DMS 273 (cell line): ENCODE measurements at regions not wholly inside any gene's neighbourhood (a gene's known extent, or its start where the extent isn't known, plus 50 kb on each side); places are given as distances from the start of the nearest gene placed in this dataset.

Experiments used
- DNase-seq: peaks from one replicate; lab custom pipeline; 2025; ENCODE audit not compliant: unreplicated experiment; lab: John Stamatoyannopoulos, UW

GRCh38 chr10:89153971-89154370 lies 53.1 kb downstream of the CH25H start:
- DNase-seq, result no peak

DNA sequence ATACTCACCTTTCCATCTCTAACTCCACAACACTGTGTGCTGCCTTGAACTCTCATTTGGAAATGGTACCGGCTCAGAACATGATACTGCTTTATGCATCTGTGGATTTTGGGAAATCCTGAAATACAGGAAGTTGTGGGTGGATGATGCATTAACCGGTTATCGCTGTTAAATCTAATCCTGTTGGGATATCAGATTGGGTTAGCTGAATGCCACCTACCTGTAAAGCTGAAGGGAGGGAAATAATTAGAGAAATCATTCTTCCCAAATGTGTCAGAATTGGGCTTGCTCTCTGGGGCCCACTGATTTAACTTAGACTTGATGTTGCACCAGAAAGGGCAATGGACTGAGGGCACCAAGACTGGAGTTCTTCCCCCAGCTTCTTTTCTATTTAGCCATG lies 54.0 kb downstream of the CH25H start:
- DNase-seq, result no peak

- DNase-seq, result no peak
These were observed 55.3 kb downstream of the CH25H start for GRCh38 chr10:89151857-89152256.

- no peak for DNase-seq
These were observed 59.1 kb downstream of the CH25H start for GRCh38 chr10:89148061-89148460.

DNA sequence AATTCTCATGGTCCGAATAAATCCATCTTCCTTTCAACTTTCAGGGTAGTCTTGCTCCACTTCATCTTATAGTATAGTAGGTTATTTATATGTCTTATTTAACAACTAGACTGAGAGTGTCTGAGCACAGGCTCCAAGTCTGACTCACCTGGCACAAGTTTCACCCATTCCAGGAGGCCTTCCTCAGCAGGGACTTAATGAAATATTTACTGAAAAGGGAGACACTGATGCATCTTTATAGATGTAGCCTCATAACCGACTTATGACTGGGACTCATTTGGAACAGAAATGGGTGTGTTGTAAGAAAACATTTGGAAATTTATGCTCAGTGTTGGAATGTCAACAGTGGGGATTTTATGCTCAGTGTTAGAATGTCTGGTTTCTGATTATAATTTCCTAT lies 59.9 kb downstream of the CH25H start:
- no peak for DNase-seq

DNA sequence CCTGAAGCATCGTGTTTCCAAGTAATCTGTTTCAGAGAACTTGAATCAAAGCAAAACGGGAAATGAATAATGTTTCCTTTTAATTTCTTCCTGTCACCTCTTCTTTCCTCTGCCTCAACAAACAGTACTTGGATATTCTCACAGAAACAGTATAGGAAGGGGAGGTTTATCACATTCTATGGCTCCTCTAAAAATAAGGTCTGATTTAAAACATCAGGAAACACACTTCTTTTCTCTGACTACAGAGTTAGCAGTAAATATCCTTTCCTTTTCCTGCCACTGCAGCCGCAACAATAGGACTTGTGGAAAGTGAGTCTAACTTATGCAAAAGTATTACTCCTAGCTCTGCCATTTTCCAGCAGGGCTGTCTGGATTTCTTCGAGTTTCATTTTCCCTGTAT lies 62.3 kb downstream of the CH25H start:
- DNase-seq, result no peak

- no peak for DNase-seq
These were observed 64.5 kb downstream of the CH25H start for GRCh38 chr10:89142590-89142989.

DNA sequence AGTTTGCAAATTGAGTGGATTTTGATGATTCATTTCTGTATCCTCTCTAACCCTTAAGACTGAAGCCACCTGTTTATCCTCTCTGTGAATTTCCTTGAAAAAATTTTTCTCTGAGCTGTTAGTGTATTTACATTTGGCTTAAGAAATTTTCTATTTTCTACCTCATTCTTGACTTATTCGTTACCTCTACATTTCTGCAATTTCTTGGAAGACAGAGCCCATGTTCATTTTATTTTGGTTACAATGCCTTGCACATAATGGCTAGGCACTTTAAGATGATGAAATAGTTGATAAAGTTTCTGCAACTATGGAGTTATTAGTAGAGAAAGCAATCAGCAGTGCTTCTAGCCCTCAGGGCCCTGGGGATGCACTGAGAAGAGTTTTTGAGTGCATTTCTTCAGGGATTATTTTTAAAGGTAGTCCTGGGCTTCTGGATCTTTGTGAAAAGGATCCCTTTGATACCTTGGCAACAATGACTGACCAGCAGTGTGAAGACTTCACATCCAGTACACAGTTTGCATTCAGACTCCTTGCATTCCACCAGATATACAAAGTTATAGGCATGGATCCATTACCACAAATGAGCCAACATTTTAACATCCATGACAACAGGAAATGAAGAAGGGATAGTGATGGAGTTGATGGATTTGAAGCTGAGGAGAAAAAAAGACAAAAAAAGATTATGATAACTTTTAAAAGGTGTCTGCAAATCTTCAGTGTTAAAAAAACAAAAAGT lies 68.2 kb downstream of the CH25H start:
- DNase-seq, result no peak

DNA sequence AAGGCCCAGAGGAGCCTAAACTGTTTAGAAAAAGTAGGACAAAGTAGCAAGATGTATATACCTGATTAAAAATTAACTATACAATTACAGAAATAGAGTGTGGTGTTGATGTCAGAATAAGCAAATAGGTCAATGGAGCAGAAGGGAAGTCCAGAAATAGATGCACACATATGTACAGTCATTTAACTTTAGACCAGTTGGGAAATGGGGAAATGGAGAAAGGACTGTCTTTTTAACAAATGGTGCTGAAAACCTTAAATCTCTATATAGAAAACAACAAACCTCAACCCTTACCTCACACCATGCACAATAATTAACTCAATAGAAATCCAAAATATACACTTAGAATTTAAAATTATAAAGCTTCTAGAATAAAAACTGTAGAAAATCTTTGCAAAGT lies 72.2 kb downstream of the CH25H start:
- DNase-seq, result no peak

DNA sequence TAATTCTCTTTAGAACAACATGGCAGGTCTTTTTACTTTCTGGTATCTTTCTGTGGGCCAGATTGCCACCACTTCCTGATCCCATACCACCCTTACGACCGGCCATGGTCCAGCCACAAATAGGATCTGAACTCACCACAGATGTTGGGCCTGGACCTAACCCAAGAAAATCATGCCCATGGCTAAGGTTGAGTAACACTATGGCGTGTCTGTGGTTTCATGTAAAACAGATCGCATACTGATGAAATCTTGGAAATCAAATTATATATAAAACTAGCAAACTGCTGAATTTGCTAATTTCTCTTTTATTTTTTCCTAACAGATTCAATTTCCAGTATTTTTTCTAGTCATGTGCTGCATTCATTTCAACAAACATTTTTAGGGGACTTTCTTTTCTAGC lies 77.2 kb downstream of the CH25H start:
- DNase-seq, result no peak

GRCh38 chr10:89122433-89123051 lies 84.6 kb downstream of the CH25H start:
- peak; percentile 9 for DNase-seq

GRCh38 chr10:89121764-89122020 lies 85.4 kb downstream of the CH25H start:
- DNase-seq, result no peak

- no peak for DNase-seq
These were observed 86.0 kb downstream of the CH25H start for GRCh38 chr10:89120931-89121763.

DNA sequence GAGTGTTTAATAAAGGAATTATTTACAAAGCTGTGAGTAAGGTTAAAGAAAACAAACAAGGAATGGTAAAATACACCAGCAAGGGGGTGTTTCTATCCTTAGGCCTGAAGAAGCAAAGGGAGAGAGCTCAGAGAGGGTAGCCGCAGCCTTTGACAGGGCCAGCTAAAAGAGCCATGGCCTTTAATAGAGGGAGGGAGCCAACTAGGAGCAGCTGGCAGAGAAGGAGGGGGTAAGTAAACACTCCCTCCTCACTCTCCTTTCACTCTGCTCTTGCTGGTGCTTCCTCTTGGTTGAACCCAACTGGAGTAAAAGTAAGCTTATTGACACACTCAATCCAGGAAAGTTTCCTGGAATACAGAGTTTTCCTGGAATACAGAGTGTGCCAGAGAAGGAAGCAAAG lies 87.5 kb downstream of the CH25H start:
- peak; percentile 9 for DNase-seq

DNA sequence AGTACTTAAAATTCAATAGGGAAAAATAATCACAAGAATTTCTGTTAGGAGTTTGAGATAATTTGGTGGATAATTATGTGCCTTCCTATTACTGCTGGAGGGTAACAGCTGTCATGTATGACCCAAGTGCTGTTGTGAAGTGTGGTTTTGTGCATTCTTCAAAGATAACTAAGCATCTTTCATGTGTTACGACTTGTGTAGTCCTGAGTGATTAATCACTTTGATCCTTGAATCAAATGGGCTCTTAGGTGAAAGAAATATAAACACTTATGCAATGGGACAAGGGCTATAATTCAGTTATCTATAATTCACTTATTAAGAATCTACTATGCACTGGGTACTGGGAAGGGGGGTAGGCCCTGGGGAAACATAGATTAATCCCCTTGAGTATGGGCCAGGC lies 89.0 kb downstream of the CH25H start:
- no peak for DNase-seq

DNA sequence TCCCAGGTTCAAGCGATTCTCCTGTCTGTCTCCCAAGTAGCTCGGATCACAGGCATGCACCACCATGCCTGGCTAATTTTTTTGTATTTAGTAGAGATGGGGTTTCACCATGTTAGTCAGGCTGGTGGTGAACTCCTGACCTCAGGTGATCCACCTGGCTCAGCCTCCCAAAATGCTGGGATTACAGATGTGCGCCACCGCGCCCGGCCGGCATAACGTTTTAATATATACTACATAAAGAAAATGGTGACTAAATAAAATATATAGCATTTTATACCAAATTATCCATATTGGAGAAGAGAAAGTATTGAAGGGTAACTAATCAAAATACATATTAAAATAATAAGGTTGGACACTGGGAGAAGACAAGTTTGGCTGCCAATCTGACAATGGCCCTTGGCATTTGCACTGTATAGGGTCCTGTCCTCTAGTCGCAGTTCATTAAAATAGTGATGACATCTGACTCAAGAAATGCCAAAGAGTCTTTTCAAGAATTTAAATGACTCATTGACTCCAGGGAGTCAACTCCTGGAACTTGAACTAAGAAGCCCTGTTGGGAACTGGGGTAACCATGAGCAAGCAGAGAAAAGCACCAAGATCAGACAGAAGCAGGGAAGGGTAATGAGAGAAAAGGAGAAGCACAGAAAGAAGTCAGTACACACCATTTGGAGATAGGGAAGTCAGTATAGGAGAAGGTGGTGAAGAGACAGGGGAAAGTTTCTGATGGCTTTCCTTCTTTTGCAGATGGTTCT lies 91.1 kb downstream of the CH25H start:
- DNase-seq, result no peak

DNA sequence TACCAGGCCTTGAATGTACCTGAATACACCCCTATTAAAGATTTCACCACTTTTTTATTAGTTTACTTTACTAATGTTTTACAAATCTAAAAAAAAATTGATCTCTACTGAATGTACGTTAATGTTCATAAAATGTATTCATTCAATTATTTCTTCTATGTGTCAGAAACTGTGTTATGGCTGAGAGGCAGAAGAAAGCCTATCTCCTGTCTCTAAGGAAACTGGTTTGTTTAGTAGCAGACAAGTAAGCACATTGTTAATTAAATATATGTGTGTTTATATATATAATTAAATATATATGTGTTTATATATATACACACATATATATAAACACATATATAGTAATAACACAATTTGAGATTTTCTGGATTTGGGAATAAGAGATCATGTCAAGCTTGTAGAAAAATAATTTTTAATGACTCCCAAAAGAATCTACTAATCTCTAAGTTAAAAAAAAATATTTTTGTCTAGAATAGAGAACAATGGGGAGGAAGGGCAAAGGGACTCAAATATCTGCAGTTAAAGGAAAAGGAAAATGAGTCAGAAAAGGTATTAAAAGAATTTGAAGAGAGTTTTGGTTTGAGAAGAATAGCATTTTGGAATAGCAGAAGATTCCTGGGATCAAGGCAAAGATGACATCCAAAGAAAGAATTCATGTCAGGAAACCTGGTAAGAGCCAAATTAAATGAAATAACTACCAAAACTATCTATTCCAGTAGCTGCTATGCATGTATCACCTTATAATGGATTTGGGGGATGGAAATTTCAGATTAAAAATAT lies 92.1 kb downstream of the CH25H start:
- DNase-seq, result no peak

- DNase-seq, result no peak
These were observed 104.4 kb downstream of the CH25H start for GRCh38 chr10:89102735-89103134.

GRCh38 chr10:89101943-89102342 lies 105.2 kb downstream of the CH25H start:
- no peak for DNase-seq

GRCh38 chr10:89100680-89101079 lies 106.4 kb downstream of the CH25H start:
- DNase-seq, result no peak

DNA sequence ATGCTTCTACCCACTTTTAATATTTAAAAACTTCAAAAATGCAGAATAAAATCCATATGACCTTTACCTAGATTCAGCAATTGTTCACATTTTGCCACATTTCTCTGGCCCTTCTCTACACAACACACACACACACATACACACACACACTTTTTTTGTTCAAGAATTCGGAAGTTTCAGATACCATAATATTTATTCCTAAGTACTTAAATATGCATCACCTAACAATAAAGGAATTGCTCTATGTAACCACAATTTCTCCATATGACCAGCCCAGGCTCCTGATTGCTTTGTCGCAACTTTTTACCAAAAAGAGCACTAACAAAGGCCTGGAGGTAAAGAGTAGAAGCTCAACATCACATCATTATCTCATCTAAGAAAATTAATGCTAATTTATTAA lies 106.6 kb downstream of the FAS start:
- no peak for DNase-seq
